DOHH2 (cell line): ENCODE measurements at regions not wholly inside any gene's neighbourhood (a gene's known extent, or its start where the extent isn't known, plus 50 kb on each side); places are given as distances from the start of the nearest gene placed in this dataset.

Experiments used
- H3F3A ChIP-seq: fragments of 200-600 bp; sonication (generic), shearing (Covaris generic); 2 replicates; pipeline ENCODE4 v1.6.0; 2016; ENCODE audit warnings: antibody characterized with exemption, mild to moderate bottlenecking; ENCODE audit not compliant: control insufficient read depth, insufficient read depth
- H3K27ac ChIP-seq: fragments of 200-600 bp; sonication (generic); 2 replicates; pipeline ENCODE4 v1.5.1; 2014; ENCODE audit warnings: low read depth, mild to moderate bottlenecking, low read length, moderate library complexity
- H3K27me3 ChIP-seq: fragments of 200-600 bp; sonication (generic); 2 replicates; pipeline ENCODE4 v1.6.1; 2014; ENCODE audit warnings: mild to moderate bottlenecking, low read length, mixed read lengths; ENCODE audit not compliant: control insufficient read depth
- H3K36me3 ChIP-seq: fragments of 200-600 bp; sonication (generic); 2 replicates; pipeline ENCODE4 v1.6.1; 2014; ENCODE audit warnings: mild to moderate bottlenecking, low read length, moderate library complexity, mixed read lengths; ENCODE audit not compliant: control insufficient read depth
- H3K4me1 ChIP-seq: fragments of 200-600 bp; sonication (generic); 2 replicates; pipeline ENCODE4 v1.6.1; 2014; ENCODE audit warnings: mild to moderate bottlenecking, low read length, mixed read lengths; ENCODE audit not compliant: control insufficient read depth
- H3K4me2 ChIP-seq: fragments of 200-600 bp; sonication (generic); 2 replicates; pipeline ENCODE4 v1.6.0; 2014; ENCODE audit warnings: mild to moderate bottlenecking, low read length, moderate library complexity
- H3K4me3 ChIP-seq: fragments of 200-600 bp; sonication (generic); 2 replicates; pipeline ENCODE4 v1.5.1; 2014; ENCODE audit warnings: mild to moderate bottlenecking, low read length, mixed read lengths
- H3K79me2 ChIP-seq: fragments of 200-600 bp; sonication (generic); 2 replicates; pipeline ENCODE4 v1.6.1; 2014; ENCODE audit warnings: mild to moderate bottlenecking, low read length, mixed read lengths; ENCODE audit not compliant: control insufficient read depth
- H3K9me2 ChIP-seq: fragments of 200-600 bp; sonication (generic); replicated peaks from 2 replicates; pipeline ENCODE4 v1.6.1; 2014; ENCODE audit warnings: mild to moderate bottlenecking, low read length, mixed read lengths; ENCODE audit not compliant: control insufficient read depth
- H3K9me3 ChIP-seq: fragments of 200-600 bp; sonication (generic); 2 replicates; pipeline ENCODE4 v1.6.1; 2014; ENCODE audit warnings: antibody characterized with exemption, low read length, mixed read lengths; ENCODE audit not compliant: control insufficient read depth, insufficient read depth
- H4K20me1 ChIP-seq: fragments of 200-600 bp; sonication (generic); 2 replicates; pipeline ENCODE4 v1.6.0; 2014; ENCODE audit warnings: low read depth, mild to moderate bottlenecking, antibody characterized with exemption, low read length, moderate library complexity; ENCODE audit not compliant: control insufficient read depth, insufficient read depth
- CTCF ChIP-seq: fragments of 200-600 bp; sonication (generic); IDR thresholded peaks from one replicate; pipeline ENCODE4 v1.5.1; 2014; ENCODE audit warnings: antibody characterized with exemption, mild to moderate bottlenecking, low read depth, low read length; ENCODE audit not compliant: poor library complexity, severe bottlenecking
- EZH2phosphoT487 ChIP-seq: fragments of 200-600 bp; sonication (generic); IDR thresholded peaks from 2 replicates; pipeline ENCODE4 v1.6.1; 2017; ENCODE audit warnings: borderline replicate concordance, mild to moderate bottlenecking, antibody characterized with exemption, low read length, moderate library complexity, mixed read lengths

- no peaks in the 10 kb centered on the region for H3K9me3 ChIP-seq
- H4K20me1 ChIP-seq = no peaks in the 10 kb centered on the region
- no peaks in the 10 kb centered on the region for H3K79me2 ChIP-seq
- no peaks in the 10 kb centered on the region for H3K4me1 ChIP-seq
- H3K4me2 ChIP-seq = no peak overlapping the region
- H3K27me3 ChIP-seq = no peaks in the 10 kb centered on the region
- no peaks in the 10 kb centered on the region for H3K9me2 ChIP-seq
- TF ChIP-seq EZH2phosphoT487 (no peak), CTCF (no peak)
- H3K4me3 ChIP-seq = no peak overlapping the region
- no peaks in the 10 kb centered on the region for H3K36me3 ChIP-seq
- no peaks in the 10 kb centered on the region for H3F3A ChIP-seq
- no peak overlapping the region for H3K27ac ChIP-seq
These were observed 63.7 kb upstream of the MMADHC start for GRCh38 chr2:149651229-149651628.

- Histone ChIP-seq H3K4me1 (no peaks in the 10 kb centered on the region), H3K4me2 (no peak overlapping the region), H3K79me2 (no peaks in the 10 kb centered on the region), H3F3A (no peaks in the 10 kb centered on the region), H3K27ac (no peak overlapping the region), H3K9me2 (no peaks in the 10 kb centered on the region), H3K27me3 (no peaks in the 10 kb centered on the region), H3K9me3 (no peaks in the 10 kb centered on the region), H4K20me1 (no peaks in the 10 kb centered on the region), H3K4me3 (no peak overlapping the region), H3K36me3 (no peaks in the 10 kb centered on the region)
- TF ChIP-seq CTCF = no peak
- TF ChIP-seq EZH2phosphoT487 = no peak
These were observed 62.4 kb upstream of the MMADHC start for GRCh38 chr2:149650006-149650405.

GRCh38 chr2:149648282-149649030, 60.9 kb upstream of the MMADHC start:
- no peaks in the 10 kb centered on the region for H3K9me3 ChIP-seq
- H3K4me1 ChIP-seq = no peaks in the 10 kb centered on the region
- no peaks in the 10 kb centered on the region for H4K20me1 ChIP-seq
- H3K4me2 ChIP-seq = no peak overlapping the region
- H3K4me3 ChIP-seq = no peak overlapping the region
- no peaks in the 10 kb centered on the region for H3K9me2 ChIP-seq
- no peaks in the 10 kb centered on the region for H3K27me3 ChIP-seq
- H3K36me3 ChIP-seq = no peaks in the 10 kb centered on the region
- H3K27ac ChIP-seq = no peak overlapping the region
- no peak for TF ChIP-seq CTCF
- no peak for TF ChIP-seq EZH2phosphoT487
- no peaks in the 10 kb centered on the region for H3F3A ChIP-seq
- H3K79me2 ChIP-seq = no peaks in the 10 kb centered on the region
